ENCODE measurements at regions not wholly inside any gene's neighbourhood (a gene's known extent, or its start where the extent isn't known, plus 50 kb on each side); places are given as distances from the start of the nearest gene placed in this dataset.

DNA sequence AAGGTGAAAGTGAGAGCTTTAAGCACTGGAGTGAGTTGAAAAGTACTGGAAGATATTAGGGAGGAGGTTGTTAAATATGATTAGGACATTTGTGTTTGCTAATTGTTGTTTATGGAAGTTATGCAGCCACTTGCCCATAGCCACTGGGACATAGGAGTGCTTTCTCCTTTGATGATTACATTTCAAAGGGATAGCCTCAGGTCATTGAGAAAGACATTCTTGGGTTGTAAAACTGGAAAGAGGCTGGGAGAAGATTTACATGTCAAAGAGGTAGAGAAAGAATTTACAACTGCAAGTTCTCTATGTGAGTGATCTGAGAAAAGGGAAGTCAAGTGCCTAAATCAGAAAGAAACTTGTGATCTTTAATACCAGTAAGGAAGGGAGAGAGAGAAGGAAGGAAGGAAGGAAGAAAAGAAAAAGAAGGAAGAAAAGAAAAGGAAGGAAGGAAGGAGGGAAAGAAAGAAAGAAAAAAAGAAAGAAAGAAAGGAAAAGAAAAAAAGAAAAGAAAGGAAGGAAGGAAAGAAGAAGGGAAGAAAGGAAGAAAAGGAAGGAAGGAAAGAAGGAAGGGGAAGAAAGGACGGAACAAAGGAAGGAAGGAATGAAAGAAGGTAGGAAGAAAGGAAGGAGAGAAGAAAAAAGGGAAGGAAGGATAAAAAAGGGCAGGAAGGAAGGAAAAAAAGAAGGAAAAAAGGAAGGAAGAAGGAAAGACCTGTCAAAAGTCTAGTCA, 284.6 kb upstream of the DPYD start (continued):
- no peak for TF ChIP-seq NRF1 (IDR thresholded peaks at IDR 0.05; ENCODE audit: low read depth, low read length)

DNA sequence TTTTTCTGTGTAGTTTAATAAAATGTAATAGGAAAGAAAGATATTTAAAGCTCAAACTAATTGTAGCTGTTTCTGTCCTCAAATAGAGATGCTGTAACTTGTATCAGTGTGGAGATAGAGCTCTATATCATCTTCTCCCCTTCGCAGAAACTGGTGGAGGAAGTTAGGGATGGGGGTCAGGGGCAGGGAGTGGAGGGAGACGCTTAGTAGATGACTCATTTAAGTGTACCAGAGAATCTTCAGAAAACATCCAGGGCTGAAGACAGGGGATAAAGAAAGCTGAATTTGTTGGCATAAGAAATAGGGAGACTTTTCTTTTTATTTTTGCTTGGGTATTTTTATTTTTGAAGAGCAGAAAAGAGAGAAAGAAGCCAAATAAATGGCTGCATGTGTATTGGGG, 282.6 kb upstream of the DPYD start:
- no peak overlapping the region for H3K9ac ChIP-seq
- H3F3A ChIP-seq (replicated peaks; ENCODE audit: insufficient read depth) = peaks cover 16% of the 10 kb centered on the region
- H3K4me3 ChIP-seq (ENCODE audit: low read depth in 2 of 2, low read length in 1 of 2) = no peak overlapping the region
- CTCF ChIA-PET = no interaction called here
- POLR2A ChIA-PET = no interaction called here
- no peaks in the 10 kb centered on the region for H4K20me1 ChIP-seq (ENCODE audit: insufficient read depth)
- H3K27me3 ChIP-seq (ENCODE audit: insufficient read depth) = no peaks in the 10 kb centered on the region
- H3K9me2 ChIP-seq = no peaks in the 10 kb centered on the region
- H3K9me3 ChIP-seq = no peaks in the 10 kb centered on the region
- H3K36me3 ChIP-seq (replicated peaks in 1 of 2; ENCODE audit: control insufficient read depth in 1 of 2, insufficient read depth in 2 of 2, low read length in 1 of 2) = peaks cover 0 to 4% of the 10 kb centered on the region in 2 experiments
- peaks cover 0 to 14% of the 10 kb centered on the region in 2 experiments; a peak in 2 of 4 replicates for H3K4me1 ChIP-seq (ENCODE audit: control insufficient read depth in 1 of 2, insufficient read depth in 2 of 2, low read depth in 1 of 2, low read length in 1 of 2)
- peak overlapping the region; percentile 27; the same call in 1 of the 2 replicates for H2AFZ ChIP-seq (ENCODE audit: low read depth)
- H3K27ac ChIP-seq (ENCODE audit: low read depth in 2 of 2, low read length in 1 of 2) = peak overlapping the region in 1 of 2 experiments; percentile 8; a peak in 1 of 4 replicates
- no peaks in the 10 kb centered on the region for H3K79me2 ChIP-seq (ENCODE audit: insufficient read depth)
- H3K4me2 ChIP-seq = peak overlapping the region; percentile 17
- no peak for DNase-seq
- TF ChIP-seq ELF1 (IDR thresholded peaks at IDR 0.05) (no peak), FOSL2 (IDR thresholded peaks at IDR 0.05; ENCODE audit: borderline replicate concordance, low read depth) (peak; percentile 40; the same call in 1 of the 2 replicates), FOXJ3 (CRISPR knock-in tag; IDR thresholded peaks at IDR 0.05) (no peak), REST (IDR thresholded peaks at IDR 0.05; ENCODE audit: low read depth, low read length) (no peak), YY1 (IDR thresholded peaks at IDR 0.05; ENCODE audit: low read depth) (no peak)
- TF ChIP-seq, protein P1, sequence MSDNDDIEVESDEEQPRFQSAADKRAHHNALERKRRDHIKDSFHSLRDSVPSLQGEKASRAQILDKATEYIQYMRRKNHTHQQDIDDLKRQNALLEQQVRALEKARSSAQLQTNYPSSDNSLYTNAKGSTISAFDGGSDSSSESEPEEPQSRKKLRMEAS (IDR thresholded peaks at IDR 0.05; ENCODE audit: low read depth) = no peak
- 11% methylated on average over 2 of the region's 2 CpGs for WGBS (ENCODE audit: low lambda C conversion rate)

DNA sequence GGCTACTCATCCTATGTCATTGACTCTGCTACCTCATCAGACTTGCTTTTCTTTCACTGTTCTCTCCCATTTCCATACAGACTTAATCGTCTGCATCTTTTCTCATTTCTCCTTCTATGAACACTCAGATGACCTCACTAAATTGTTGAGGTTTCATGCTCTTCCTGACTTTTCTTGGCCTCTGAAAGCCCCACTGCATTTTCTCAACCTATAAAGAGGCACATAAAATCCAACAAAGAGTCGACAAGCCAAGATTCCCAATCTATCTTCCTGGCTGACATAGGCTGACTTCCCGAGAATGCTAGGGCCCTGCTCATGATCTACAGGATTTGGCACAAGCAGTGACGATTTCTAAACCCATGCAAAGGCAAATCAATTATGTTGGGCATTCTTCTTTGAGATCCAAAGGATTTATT, 280.8 kb upstream of the DPYD start:
- H3K9ac ChIP-seq = no peak overlapping the region
- H3K4me3 ChIP-seq (ENCODE audit: low read depth in 2 of 2, low read length in 1 of 2) = no peak overlapping the region
- peaks cover 0 to 4% of the 10 kb centered on the region in 2 experiments for H3K36me3 ChIP-seq (replicated peaks in 1 of 2; ENCODE audit: control insufficient read depth in 1 of 2, insufficient read depth in 2 of 2, low read length in 1 of 2)
- peaks cover 0 to 14% of the 10 kb centered on the region in 2 experiments; a peak in 2 of 4 replicates for H3K4me1 ChIP-seq (ENCODE audit: control insufficient read depth in 1 of 2, insufficient read depth in 2 of 2, low read depth in 1 of 2, low read length in 1 of 2)
- peak overlapping the region; percentile 18; the same call in 1 of the 2 replicates for H3K4me2 ChIP-seq
- no peaks in the 10 kb centered on the region for H3K27me3 ChIP-seq (ENCODE audit: insufficient read depth)
- no peaks in the 10 kb centered on the region for H3K9me3 ChIP-seq
- 75% methylated on average over 4 of the region's 4 CpGs for WGBS (ENCODE audit: low lambda C conversion rate)
- H3F3A ChIP-seq (replicated peaks; ENCODE audit: insufficient read depth) = peaks cover 13% of the 10 kb centered on the region
- DNase-seq = no peak
- H3K27ac ChIP-seq (ENCODE audit: low read depth in 2 of 2, low read length in 1 of 2) = peak overlapping the region in 1 of 2 experiments; percentile 48; a peak in 2 of 4 replicates
- ChIA-PET CTCF (no interaction called here), POLR2A (no interaction called here)
- no peak overlapping the region for H2AFZ ChIP-seq (ENCODE audit: low read depth)
- no peaks in the 10 kb centered on the region for H4K20me1 ChIP-seq (ENCODE audit: insufficient read depth)
- H3K79me2 ChIP-seq (ENCODE audit: insufficient read depth) = no peaks in the 10 kb centered on the region
- TF ChIP-seq ZBTB33 (IDR thresholded peaks at IDR 0.05; ENCODE audit: borderline replicate concordance, low read depth) (no peak), PBX3 (IDR thresholded peaks at IDR 0.05) (peak; percentile 68), TCF12 (IDR thresholded peaks at IDR 0.05) (peak; percentile 25; the same call in 1 of the 2 replicates), NFIC (IDR thresholded peaks at IDR 0.05; ENCODE audit: borderline replicate concordance) (peak; percentile 22; the same call in 1 of the 2 replicates)
- H3K9me2 ChIP-seq = no peaks in the 10 kb centered on the region
